MM.1S (cell line): ENCODE measurements at regions not wholly inside any gene's neighbourhood (a gene's known extent, or its start where the extent isn't known, plus 50 kb on each side); places are given as distances from the start of the nearest gene placed in this dataset.

Experiments used
- CTCF ChIP-seq: fragments of 300-600 bp; sonication (generic); IDR thresholded peaks from 2 replicates; pipeline ENCODE4 v1.5.1; 2016; ENCODE audit warnings: antibody characterized with exemption, low read length, mixed read lengths
- EZH2 ChIP-seq: fragments of 300-600 bp; sonication (generic); optimal IDR thresholded peaks from 2 replicates; pipeline ENCODE3; 2017; ENCODE audit warnings: low read depth, mild to moderate bottlenecking, antibody characterized with exemption, low read length, mixed read lengths

DNA sequence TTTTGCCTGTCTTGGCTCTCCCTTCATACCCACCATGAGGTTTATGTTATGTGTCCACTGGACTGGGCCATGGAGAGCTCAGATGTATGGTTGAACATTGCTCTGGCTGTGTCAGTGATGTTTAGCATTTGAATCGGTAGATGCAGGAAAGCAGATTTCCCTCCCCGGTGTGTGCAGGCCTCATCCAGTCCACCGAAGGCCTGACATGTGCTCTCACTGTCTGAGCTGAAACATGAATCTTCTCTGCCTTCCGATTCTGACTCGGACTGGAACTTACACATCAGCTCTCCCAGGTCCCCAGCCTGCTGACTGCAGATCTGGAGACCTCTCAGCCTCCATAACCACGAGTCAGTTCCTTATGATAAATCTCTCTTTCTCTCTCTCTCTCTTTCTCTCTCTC is 72.4 kb upstream of the SLC66A3 start:
- no peak for TF ChIP-seq CTCF
- no peak for TF ChIP-seq EZH2
